GM18499 (cell line): ENCODE measurements at regions not wholly inside any gene's neighbourhood (a gene's known extent, or its start where the extent isn't known, plus 50 kb on each side); places are given as distances from the start of the nearest gene placed in this dataset.

ENCODE experiments used
- ATAC-seq: cut with Tn5 transposase; IDR thresholded peaks from one replicate; pipeline ENCODE4 v1.9.1; 2021; ENCODE audit warnings: moderate number of reproducible peaks; ENCODE audit not compliant: insufficient read depth, unreplicated experiment

DNA sequence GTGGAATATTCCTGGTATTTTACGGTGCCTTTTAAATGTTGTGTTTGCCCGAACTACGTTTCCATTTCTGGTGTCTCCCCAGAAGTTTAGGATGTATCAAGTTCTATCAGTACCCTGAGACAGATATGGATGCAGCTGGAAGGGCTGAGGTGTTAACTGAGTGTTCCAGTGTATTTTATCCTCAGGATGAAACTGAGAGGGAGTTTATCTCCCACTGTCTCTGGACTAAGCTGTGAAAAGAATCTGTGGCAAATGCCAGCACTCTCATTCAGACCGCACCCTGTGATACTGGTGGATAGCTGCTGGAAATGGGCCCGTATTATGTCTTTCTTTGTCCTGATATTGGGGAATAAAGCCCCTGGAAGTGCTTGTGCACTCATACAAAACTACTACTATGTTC is 887.2 kb upstream of the TYRP1 start:
- ATAC-seq: no peak

DNA sequence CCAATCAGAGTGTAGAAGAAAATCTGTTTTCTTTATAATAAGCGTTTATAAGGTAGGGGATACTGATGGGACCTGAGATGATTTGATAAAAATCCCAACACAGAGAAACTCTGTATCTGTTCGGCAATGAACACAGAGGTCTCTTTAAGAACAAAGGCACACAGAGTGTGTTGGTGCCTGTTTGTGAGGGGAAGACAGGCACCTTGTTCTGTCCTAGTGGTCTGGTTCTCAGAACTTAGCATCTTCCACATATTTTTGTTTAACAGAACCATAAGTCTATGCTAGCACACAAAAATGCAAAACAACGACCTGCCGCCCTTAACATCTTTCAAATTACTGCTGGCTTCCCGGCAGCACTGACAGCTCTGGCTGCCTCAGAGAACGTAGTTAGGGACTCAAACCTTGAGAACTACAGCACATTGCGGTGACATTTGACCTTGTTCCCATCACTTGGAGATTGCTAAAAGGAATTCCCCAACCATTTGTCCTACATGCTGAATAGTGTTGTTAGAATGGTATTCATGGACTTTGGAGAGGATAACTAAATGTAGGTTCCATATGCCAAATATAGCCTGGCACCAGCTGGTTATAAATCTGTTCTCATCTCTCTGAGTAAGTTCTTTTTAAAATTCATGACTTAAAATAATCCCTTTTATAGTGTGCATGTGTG is 871.7 kb upstream of the TYRP1 start:
- no peak for ATAC-seq

DNA sequence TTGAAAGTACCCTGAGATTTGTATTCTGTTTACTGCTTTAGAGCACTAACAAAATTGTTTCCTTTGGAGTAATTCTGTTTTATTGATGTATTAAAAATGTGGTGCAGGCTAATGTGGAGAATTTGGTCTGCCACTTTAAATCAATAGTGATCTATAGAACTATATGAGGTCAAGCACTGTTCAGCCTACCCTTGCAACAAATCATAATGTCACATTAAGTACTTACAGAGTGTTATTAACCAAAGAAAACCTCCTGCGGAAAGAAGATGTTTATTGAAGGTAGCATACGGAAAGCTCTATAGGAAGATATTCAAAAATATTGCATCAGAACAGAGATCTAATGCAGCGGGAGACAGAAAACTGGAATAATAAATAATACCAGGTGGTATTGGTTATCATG is 865.0 kb upstream of the TYRP1 start:
- no peak for ATAC-seq

DNA sequence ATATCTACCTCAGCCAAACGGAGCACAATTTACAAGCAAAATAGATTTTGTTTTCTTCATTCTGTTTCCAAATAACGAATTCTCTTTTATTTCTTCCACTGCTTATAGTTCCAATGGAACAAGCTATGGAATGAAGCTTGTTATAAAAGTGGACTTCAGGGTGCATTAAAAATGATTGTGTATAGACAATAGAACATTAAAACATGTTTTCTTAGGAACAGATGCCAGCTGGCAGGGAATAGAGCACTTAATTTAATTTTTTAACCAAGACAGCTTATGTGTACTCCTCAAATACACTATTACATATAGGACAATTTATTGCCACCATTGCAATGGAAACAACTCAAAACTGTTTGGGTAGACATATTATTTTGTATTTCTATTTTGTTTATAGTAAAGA is 860.1 kb upstream of the TYRP1 start:
- no peak for ATAC-seq

GRCh38 chr9:11868795-11869194 is 824.4 kb upstream of the TYRP1 start:
- no peak for ATAC-seq

DNA sequence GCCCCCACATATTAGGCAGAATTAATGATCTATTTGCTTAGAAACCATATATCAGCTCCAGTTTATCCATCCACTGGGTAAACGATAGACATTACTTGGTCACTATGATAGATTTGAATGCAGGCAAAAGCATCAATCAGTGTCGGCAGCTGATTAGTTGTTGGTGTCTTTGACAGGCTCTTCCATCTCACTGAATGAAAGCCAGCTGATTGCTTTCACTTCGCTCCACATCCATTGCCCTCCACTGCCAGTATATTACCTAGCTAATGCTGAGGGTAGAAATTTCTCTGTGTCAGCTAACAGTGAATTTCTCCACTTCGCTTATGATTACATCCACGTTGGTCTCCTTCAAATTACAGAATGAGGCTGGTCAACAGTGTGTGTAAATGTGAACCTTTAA is 821.3 kb upstream of the TYRP1 start:
- no peak for ATAC-seq

DNA sequence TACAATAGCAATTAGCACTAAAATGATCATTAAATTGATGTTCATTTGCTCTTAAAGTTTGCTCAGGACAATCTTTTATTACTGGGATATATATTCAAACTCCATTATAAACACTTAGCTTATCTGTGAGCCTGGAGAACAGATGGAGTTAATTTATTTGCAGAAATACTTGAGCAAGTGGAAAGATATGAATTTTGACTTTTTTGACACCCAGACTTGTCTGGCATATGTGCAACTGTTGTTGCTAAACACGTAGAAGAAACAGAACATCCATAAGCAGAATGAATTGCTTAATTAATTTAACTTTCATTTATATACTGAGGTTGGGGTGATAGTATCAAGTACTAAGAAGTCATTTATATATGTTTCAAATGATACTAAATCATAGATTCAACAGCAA is 820.7 kb upstream of the TYRP1 start:
- no peak for ATAC-seq

DNA sequence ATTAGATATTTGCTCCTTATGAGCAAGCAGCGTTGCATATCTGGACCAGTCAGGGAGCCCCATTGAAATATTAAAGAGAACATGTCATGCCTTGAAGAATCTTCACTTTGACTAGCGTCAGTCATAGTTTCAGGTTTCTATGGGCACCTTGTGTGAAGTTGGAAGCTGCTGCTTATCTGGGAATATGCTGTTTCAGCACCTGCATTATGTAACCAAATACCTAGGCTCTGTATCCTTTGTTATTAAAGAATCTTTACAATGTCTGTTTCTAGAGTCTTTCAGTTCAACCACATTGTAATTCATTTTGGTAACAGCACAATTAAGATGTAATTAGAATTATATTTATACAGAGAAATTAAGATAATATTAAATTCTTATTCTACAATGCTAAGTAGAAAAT is 818.8 kb upstream of the TYRP1 start:
- ATAC-seq: no peak

DNA sequence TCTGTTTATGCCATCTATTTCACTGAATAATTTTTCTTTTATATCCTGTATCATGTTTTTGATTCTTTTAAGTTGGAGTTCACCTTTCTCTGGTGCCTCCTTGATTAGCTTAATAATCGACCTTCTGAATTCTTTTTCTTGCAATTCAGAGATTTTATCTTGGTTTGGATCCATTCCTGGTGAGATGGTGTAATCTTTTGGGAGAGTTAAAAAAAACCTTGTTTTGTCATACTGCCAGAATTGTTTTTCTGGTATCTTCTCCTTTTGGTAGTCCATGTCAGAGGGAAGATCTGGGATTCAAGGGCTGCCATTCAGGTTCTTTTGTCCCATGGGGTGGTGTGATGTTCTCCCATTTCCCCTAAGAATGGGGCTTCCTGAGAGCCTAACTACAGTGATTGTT is 800.8 kb upstream of the TYRP1 start:
- no peak for ATAC-seq

- no peak for ATAC-seq
Observed at GRCh38 chr9:11893331-11893730, 799.9 kb upstream of the TYRP1 start.

GRCh38 chr9:11894136-11894535 is 799.0 kb upstream of the TYRP1 start:
- no peak for ATAC-seq

GRCh38 chr9:11902610-11903009 is 790.6 kb upstream of the TYRP1 start:
- ATAC-seq: no peak

DNA sequence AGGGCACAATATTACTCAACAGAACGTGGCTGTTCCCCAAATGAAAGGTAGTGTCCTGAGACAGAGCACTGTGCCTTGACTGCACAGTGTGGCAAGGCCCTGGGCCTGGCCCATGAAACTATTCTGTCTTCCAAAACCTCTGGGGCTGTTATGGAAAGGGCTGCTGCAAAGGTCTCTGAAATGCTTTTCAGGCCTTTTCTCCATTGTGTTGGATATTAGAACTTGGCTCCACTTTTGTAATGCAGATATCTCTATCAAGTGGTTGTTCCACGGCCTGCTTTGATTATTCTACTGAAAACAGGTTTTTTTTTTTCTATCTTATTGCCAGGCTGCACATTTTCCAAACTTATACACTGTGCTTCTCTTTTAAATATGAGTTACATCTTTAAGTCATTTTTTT is 777.5 kb upstream of the TYRP1 start:
- no peak for ATAC-seq

DNA sequence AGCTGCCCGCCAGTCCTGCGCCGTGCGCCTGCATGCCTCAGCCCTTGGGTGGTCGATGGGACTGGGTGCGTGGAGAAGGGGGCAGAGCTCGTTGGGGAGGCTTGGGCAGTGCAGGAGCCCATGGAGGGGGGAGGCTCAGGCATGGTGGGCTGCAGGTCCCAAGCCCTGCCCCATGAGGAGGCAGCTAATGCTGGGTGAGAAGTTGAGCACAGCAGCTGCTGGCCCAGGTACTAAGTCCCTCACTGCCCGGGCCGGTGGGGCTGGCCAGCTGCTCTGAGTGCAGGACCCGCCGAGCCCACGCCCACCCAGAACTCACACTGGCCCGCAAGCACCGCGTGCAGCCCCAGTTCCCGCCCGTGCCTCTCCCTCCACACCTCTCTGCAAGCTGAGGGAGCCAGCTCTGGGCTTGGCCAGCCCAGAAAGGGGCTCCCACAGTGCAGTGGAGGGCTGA is 764.3 kb upstream of the TYRP1 start:
- no peak for ATAC-seq

DNA sequence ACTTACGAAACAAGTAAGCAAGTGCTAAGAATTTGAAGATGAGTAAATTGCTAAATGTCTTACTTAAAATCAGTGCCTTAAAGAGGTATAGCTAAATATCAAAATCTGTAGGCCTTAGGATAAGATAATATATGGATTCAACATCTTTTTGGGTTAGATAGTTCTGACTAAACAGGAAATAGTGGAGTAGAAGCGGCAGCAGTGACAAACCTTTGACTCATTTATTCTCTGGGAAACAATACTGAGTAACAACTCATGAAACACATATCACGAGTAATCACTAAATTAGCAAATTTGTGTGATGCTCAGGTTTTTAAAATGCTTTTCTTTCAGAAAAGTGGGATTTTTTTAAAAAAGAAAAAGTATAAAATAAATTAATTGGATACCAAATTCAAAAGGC is 762.1 kb upstream of the TYRP1 start:
- no peak for ATAC-seq

DNA sequence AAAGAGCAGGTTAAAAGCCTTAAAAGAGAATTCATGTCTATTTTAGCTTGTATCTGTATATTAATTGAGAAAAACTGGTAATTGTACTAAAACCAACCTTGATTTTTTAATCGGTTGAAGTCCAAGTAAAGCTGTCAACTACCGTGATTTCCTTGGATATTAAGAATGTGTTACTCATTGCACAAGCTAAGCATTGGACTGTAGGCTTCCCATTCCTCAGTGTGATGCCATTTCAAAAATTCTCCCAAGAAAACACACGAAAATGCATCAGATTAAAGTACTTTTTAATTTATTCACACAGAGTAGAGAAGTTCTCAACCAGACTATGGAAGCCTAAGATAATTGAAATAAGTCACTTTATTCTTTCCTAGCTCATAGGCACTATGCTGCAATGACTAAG is 761.4 kb upstream of the TYRP1 start:
- no peak for ATAC-seq

DNA sequence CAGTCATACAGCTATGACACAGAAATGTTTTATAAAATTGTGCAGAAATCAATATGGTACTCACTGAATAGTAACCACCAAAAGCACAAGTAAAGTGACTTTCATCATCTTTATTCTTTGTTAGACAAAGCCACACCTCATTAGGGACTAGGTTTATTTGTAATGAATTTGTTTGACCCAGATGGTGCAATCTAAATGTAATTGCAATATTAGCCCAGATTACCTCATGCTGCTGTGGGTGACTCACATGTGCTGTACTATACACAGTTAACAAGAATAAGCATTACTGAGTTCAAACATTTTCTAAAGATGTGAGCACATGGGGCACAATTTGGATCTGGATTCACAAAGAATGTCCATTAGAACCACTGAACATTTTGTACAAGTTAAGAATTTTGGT is 759.3 kb upstream of the TYRP1 start:
- ATAC-seq: no peak

GRCh38 chr9:11946531-11946930 is 746.7 kb upstream of the TYRP1 start:
- ATAC-seq: no peak

DNA sequence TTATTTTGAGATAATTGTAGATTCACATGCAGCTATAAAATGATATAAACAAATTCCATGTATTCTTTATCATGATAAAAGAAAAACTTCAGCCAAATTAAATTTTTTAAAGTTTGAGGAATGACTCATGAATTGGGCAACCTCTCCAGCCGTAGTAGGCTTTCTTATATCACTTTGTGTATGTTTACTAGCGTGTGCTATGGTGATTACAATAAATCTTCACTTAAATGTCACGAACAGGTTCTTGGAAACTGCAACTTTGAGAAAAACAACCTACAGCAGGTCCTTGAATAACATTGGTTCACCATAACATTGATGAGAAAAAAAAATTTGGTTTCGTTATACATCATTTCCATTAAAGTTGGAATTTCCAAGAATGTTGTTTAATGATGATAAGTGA is 730.9 kb upstream of the TYRP1 start:
- ATAC-seq: no peak

GRCh38 chr9:11966786-11967185 is 726.4 kb upstream of the TYRP1 start:
- no peak for ATAC-seq

- no peak for ATAC-seq
Observed at GRCh38 chr9:11968631-11969030, 724.6 kb upstream of the TYRP1 start.

GRCh38 chr9:11973011-11973410 is 720.2 kb upstream of the TYRP1 start:
- ATAC-seq: no peak

GRCh38 chr9:11973511-11973910 is 719.7 kb upstream of the TYRP1 start:
- ATAC-seq: no peak
